Pons (tissue), 1 donor: ENCODE measurements at regions not wholly inside any gene's neighbourhood (a gene's known extent, or its start where the extent isn't known, plus 50 kb on each side); places are given as distances from the start of the nearest gene placed in this dataset.
A peak's percentile ranks its signal among the peaks of the same experiment; 100 is the strongest.

Experiments
- DNase-seq: peaks from one replicate; pipeline ENCODE4 v3.0.0-alpha.2; 2016; ENCODE audit warnings: low spot score

GRCh38 chr18:2381539-2381938 lies 189.8 kb downstream of the METTL4 start:
- no peak for DNase-seq

DNA sequence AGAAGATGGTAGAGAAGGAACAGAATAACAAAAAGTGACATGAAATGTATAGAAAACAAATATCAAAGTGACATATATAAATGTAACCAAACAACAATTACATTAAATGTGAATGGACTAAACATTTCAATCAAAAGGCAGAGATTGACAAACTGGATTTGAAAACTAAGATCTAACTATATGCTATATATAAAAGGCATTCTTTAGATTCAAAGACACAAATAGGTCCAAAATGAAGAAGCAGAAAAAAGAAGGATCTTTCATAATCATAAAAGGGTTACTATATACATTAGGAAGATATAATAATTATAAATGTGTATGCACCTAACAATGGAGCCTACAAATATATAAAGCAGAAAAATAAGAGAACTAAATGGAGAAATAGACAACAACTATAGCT lies 183.7 kb downstream of the METTL4 start:
- DNase-seq, result no peak

GRCh38 chr18:2390158-2390557 lies 181.1 kb downstream of the METTL4 start:
- no peak for DNase-seq

GRCh38 chr18:2391470-2391869 lies 179.8 kb downstream of the METTL4 start:
- DNase-seq, result no peak

GRCh38 chr18:2392446-2392845 lies 178.9 kb downstream of the METTL4 start:
- DNase-seq, result no peak

- DNase-seq, result no peak
Measured at GRCh38 chr18:2394684-2395083, 176.6 kb downstream of the METTL4 start.

DNA sequence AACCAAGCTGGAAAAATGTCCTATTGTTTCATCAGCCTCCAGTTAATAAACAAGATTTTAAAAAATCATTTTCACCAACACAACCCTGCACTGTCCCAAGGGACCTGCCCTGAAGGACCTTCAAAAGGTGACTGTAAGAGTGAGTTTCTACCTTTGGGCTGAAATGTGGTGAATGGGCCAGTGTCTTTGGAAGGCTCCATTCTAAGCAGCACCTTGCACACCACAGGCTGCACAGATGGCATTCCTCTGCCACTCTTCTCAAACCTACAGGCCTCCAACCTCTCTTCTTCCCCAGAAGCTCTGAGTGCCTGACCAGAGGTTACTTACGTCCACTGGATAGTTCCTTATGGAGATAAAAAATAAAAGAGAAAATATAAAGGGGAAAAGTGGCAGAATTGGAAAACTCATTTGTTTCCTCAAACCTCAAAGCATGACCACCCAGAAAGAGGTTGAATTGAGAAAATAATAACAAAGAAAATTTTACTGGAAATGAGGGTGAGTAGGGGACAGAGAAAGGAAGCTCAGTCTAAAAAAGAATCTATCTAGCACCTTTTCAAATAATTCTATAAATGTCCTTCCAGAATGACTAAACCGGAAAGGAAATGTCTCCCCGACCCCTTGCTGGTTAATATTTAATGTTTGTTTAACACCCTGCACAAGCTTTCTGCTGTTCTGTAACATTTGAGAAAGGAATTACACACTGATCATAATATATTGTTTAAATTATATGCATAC lies 175.7 kb downstream of the METTL4 start:
- DNase-seq, result no peak

GRCh38 chr18:2396162-2396505 lies 175.2 kb downstream of the METTL4 start:
- DNase-seq, result no peak

- no peak for DNase-seq
Measured at GRCh38 chr18:2400701-2401196, 170.6 kb downstream of the METTL4 start.

DNA sequence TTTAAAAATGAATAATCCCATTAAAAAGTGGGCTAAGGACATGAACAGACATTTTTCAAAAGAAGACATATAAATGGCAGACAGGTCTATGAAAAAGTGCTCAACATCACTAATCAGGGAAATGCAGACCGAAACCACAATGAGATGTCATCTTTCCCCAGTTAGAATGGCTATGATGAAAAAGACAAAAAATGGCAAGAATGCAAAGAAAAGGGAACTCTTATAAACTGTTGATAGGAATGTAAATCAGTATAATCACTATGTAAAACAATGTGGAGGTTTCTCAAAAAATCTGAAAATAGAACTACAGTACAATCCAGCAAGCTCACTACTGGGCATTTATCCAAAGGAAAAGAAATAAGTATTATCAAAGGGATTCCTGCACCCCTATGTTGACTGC lies 169.2 kb downstream of the METTL4 start:
- no peak for DNase-seq

GRCh38 chr18:2406544-2406943 lies 164.8 kb downstream of the METTL4 start:
- DNase-seq, result peak; percentile 16

- DNase-seq, result no peak
Measured at GRCh38 chr18:2407961-2408360, 163.3 kb downstream of the METTL4 start.

DNA sequence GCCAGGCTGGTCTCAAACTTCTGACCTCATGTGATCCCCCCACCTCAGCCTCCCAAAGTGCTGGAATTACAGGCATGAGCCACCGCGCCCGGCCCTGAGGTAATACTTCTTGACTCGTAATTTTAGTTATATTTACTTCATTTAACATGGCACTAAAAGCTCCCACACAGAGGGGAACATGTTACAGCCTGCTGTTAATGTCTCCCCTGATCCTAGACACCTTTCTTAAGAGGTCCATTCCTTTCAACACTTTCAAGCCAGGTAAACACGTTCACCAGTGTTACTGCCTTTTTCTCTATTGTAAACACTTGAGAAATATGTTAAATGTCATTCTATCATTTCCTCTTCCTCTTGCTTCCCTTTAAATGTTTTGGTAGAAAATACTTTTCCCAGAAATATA lies 161.4 kb downstream of the METTL4 start:
- DNase-seq, result no peak

DNA sequence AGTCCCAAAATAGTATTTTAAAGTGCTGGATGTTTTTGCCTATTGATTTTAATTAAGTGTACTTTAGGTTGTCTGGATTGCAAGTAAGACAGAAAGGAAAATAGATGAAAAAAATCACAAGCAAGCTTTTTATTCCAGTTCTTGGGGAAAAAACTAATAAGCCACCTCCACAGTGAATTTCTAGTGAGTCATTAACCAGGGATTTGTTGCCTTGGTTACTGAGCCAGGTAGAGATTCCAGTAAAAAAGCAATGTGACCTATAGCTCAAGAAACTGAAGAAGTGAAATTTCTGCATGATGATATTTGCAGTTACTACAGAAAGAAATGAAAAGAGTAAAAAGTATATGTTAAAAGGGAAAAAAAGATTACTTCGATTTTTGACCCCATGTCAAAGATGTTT lies 160.6 kb downstream of the METTL4 start:
- no peak for DNase-seq

- DNase-seq, result no peak
Measured at GRCh38 chr18:2411381-2411960, 159.8 kb downstream of the METTL4 start.

DNA sequence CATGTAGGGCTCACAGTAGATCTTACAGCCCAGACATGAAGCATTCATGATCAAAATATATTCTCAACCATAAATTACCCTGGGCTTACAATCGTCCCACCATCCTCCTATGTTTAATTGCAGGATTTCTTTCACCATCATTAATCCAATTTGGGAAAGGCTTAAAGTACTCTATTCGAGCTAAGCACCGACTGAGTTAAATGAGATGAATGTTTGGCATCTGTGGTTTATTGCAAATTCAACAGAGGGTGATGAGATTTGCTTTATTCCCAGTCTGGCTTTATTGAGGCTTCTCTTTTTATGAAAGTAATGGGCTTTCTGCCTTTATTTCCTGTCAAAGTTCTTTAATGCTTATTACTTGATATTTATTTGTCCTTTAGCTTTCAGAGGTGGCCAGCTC lies 159.0 kb downstream of the METTL4 start:
- no peak for DNase-seq

DNA sequence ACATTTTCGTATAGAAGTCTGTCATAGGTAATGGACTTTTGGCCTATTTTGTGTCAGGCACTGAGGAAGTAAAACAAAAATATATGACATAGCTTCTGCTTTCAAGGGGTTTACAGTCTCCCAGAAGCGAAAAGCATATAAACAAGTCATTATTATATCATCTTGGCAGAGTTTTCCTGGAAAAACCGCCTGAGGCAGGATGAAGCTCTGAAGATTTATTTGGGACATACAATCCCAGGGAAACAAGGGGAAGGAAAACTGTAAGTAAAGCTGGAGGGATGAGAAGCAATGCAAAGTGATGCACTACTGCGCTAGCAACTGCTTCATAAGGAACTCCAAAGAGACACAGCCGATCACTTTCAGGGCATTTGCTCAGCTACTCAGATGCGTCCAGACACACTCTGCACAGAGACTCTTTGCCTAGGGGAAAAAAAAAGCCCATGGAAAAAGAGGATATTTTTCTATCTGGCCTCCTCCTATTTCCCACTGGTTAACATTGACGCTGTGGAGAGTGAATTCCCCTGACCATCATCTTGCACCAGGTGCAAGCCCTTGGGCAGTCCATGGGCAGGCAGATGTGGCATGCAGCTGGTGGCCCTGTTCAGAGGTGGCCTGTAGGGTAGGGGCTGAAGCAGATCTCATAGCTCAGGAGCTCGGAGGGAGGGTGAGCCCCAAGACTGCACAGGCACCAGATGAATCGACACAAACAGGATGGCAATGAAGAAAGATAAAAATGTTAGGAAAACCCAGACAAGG lies 158.1 kb downstream of the METTL4 start:
- no peak for DNase-seq

DNA sequence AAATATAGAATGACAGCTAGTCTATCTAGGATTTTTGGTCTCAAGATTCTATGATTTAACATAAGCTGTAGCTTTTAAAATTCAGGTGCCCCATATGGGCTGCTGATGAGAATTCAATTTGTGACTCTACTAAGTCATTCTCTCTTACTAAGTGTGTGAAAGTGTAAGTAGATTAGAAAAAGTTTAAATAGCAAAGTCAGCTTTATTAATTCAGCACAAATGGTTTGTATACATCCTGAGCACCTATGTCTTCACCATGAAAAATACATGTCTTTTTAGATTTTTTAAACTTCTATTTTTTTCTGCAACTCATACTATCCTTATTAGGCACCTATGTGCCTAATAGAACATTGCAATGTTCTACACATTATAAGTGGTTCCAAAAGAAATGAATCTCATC lies 157.1 kb downstream of the METTL4 start:
- no peak for DNase-seq

- DNase-seq, result no peak
Measured at GRCh38 chr18:2415656-2416055, 155.6 kb downstream of the METTL4 start.

- DNase-seq, result no peak
Measured at GRCh38 chr18:2417861-2418610, 153.3 kb downstream of the METTL4 start.

GRCh38 chr18:2420367-2420766 lies 150.9 kb downstream of the METTL4 start:
- no peak for DNase-seq

DNA sequence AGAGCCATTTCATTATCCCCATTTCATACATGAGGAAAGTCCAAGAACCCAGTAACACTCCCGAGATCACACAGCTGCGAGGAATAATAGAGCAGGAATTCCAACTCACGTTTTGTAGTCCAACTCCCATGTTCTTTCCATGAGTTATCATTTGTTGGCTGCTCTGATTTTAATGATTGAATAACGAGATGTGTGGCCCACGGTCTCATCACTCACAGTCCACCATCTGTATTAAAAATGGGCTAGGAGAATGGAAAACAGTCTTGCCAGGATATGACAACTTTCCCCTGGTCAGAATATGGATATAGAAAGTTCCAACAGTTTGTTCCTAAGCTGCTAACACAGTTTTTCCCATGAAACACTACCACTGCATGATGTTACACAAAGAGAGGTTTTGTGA lies 147.5 kb downstream of the METTL4 start:
- no peak for DNase-seq

DNA sequence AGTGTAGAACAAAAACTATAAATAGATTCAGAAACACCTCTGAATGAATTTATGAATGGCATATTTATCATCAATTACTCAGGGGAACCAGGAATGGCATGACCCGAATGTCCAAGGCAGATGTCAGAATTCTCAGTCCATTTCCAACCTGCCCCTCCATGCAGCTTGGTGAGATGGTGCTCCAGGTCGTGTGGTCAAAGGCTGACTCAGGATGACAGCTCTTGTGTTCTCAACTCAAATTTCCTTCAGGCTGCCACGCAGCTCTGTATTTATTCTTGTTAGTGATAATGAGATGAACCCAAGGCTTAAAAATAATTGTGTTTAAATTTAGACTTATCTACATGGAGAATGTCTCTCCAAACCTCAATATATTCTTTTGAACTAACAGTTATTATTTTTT lies 146.9 kb downstream of the METTL4 start:
- DNase-seq, result no peak
